ENCODE measurements at regions not wholly inside any gene's neighbourhood (a gene's known extent, or its start where the extent isn't known, plus 50 kb on each side); places are given as distances from the start of the nearest gene placed in this dataset.

DNA sequence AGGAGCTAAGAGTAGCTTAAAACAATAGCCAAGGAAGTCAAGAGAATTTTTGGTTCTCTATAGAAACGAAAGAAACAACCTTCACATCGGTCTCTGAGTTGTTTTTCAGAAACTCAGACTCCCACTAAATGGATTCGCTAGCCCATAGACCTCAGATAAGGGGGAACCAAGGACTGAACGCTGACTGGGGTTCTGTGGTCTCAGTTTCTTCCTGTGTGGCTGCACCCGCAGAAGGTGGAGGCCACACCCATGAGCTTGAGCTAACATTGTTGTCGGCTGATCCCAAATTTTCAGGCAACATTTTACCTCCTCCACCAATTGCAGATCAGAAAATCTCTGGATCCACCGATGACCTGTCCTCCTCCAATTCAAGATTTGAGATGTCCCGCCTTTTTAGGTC, 456.1 kb downstream of the AJAP1 start:
- H3K4me3 ChIP-seq (ENCODE audit: low read depth, low read length), result no peak overlapping the region
- H3K36me3 ChIP-seq (ENCODE audit: control insufficient read depth, insufficient read depth, low read length), result no peaks in the 10 kb centered on the region
- no peak overlapping the region for H3K4me2 ChIP-seq (ENCODE audit: low read length)
- no peak overlapping the region for H3K9ac ChIP-seq
- no peak overlapping the region for H3K27ac ChIP-seq
- no peaks in the 10 kb centered on the region for H3K9me3 ChIP-seq (ENCODE audit: control insufficient read depth, low read length)
- TF ChIP-seq, protein P1, sequence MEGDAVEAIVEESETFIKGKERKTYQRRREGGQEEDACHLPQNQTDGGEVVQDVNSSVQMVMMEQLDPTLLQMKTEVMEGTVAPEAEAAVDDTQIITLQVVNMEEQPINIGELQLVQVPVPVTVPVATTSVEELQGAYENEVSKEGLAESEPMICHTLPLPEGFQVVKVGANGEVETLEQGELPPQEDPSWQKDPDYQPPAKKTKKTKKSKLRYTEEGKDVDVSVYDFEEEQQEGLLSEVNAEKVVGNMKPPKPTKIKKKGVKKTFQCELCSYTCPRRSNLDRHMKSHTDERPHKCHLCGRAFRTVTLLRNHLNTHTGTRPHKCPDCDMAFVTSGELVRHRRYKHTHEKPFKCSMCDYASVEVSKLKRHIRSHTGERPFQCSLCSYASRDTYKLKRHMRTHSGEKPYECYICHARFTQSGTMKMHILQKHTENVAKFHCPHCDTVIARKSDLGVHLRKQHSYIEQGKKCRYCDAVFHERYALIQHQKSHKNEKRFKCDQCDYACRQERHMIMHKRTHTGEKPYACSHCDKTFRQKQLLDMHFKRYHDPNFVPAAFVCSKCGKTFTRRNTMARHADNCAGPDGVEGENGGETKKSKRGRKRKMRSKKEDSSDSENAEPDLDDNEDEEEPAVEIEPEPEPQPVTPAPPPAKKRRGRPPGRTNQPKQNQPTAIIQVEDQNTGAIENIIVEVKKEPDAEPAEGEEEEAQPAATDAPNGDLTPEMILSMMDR (IDR thresholded peaks at IDR 0.05), result no peak
- no peaks in the 10 kb centered on the region for H3K27me3 ChIP-seq (ENCODE audit: control insufficient read depth, insufficient read depth, low read length)
- H3K79me2 ChIP-seq, result no peaks in the 10 kb centered on the region
- H2AFZ ChIP-seq, result no peak overlapping the region
- H3K4me1 ChIP-seq, result no peaks in the 10 kb centered on the region

DNA sequence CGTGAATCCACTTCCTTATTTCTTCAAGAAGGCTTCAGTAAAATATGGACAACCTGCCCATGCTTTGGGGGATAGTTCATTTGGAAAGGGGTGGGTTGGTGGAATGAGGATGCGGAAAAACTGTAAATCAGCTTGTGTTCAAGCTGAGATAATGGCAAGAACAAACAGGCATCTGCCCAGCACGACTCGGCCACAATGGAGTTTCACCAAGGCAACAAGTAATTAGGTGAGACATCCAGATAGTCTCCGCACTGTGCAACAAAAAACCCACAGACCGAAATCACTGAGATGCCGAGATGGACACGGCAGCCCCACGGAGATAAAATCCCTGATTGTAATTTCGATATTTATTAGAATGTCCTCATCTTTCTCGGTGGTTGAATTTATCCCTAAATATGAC, 455.2 kb downstream of the AJAP1 start:
- H3K9me3 ChIP-seq (ENCODE audit: control insufficient read depth, low read length), result no peaks in the 10 kb centered on the region
- no peak overlapping the region for H3K27ac ChIP-seq
- no peak overlapping the region for H3K9ac ChIP-seq
- H3K4me1 ChIP-seq, result no peaks in the 10 kb centered on the region
- H3K79me2 ChIP-seq, result no peaks in the 10 kb centered on the region
- TF ChIP-seq, protein P1 (IDR thresholded peaks at IDR 0.05), result no peak
- no peaks in the 10 kb centered on the region for H3K27me3 ChIP-seq (ENCODE audit: control insufficient read depth, insufficient read depth, low read length)
- H3K36me3 ChIP-seq (ENCODE audit: control insufficient read depth, insufficient read depth, low read length), result no peaks in the 10 kb centered on the region
- H2AFZ ChIP-seq, result no peak overlapping the region
- H3K4me3 ChIP-seq (ENCODE audit: low read depth, low read length), result no peak overlapping the region
- H3K4me2 ChIP-seq (ENCODE audit: low read length), result no peak overlapping the region

DNA sequence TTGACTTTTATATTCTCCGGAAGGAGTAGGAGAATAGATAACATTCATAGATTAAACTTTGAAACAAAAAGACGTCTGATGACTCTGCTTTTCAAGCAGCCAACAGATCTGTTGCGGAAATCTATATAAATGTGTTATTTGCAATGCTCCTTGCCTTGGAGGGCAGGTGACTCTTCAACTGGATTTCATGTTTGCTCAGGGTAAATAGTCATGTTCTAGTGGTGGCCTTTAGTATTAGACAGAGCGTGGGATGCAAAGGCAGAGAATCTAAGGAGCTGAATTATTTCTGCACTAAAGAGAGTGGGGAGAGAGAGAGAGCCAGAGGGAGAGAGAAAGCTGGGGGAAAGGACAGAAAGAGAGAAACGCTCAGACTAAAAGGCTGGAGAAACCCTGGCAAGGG, 454.3 kb downstream of the AJAP1 start:
- no peaks in the 10 kb centered on the region for H3K9me3 ChIP-seq (ENCODE audit: control insufficient read depth, low read length)
- no peak overlapping the region for H3K4me3 ChIP-seq (ENCODE audit: low read depth, low read length)
- TF ChIP-seq, protein P1 (IDR thresholded peaks at IDR 0.05), result no peak
- H3K9ac ChIP-seq, result no peak overlapping the region
- no peaks in the 10 kb centered on the region for H3K27me3 ChIP-seq (ENCODE audit: control insufficient read depth, insufficient read depth, low read length)
- H2AFZ ChIP-seq, result no peak overlapping the region
- H3K79me2 ChIP-seq, result no peaks in the 10 kb centered on the region
- no peak overlapping the region for H3K27ac ChIP-seq
- H3K36me3 ChIP-seq (ENCODE audit: control insufficient read depth, insufficient read depth, low read length), result no peaks in the 10 kb centered on the region
- H3K4me2 ChIP-seq (ENCODE audit: low read length), result no peak overlapping the region
- no peaks in the 10 kb centered on the region for H3K4me1 ChIP-seq

DNA sequence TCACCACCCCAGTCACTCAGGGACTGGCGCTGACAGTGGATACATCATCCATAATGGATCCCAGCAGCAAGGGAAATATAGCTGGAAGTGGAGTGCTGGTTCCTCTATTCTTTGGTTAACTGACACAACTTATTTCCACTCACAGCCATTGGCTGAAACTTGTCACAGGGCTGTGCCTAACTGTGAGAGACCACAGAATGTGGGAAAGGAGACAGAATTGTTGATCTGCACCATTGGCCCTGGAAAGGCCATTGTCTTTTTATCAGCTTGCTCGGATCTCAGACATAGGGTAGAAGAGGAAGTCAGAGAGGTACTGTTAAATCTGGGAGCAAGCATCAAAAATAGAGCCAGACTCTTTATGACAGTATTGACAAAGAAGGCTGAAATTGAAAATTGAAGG, 451.3 kb downstream of the AJAP1 start:
- Histone ChIP-seq H3K27me3 (ENCODE audit: control insufficient read depth, insufficient read depth, low read length) (no peaks in the 10 kb centered on the region), H3K9ac (no peak overlapping the region), H3K36me3 (ENCODE audit: control insufficient read depth, insufficient read depth, low read length) (no peaks in the 10 kb centered on the region), H3K79me2 (no peaks in the 10 kb centered on the region), H3K4me1 (no peaks in the 10 kb centered on the region), H3K27ac (no peak overlapping the region), H3K4me3 (ENCODE audit: low read depth, low read length) (no peak overlapping the region), H3K4me2 (ENCODE audit: low read length) (no peak overlapping the region), H2AFZ (no peak overlapping the region), H3K9me3 (ENCODE audit: control insufficient read depth, low read length) (no peaks in the 10 kb centered on the region)
- TF ChIP-seq, protein P1 (IDR thresholded peaks at IDR 0.05), result no peak

DNA sequence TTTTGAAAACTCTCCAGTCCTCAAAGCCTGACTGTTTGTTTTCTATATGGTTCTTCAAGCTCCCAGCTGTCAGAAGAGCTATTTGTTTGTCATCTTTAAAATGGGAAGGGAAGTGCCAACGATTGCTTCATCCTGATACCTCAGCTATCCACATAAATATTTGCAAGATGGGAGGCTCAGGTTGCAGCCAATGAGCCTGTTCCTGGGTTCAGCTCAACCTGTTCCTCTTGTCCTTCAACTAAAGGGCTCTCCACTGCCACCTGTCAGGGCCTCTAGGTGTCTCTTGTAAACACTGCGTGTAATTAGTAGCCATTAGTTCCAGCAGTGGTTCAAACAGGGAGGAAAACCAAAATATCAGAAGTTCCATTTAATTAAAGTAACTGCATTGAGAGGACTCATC, 445.1 kb downstream of the AJAP1 start:
- H2AFZ ChIP-seq, result no peak overlapping the region
- no peak overlapping the region for H3K4me3 ChIP-seq (ENCODE audit: low read depth, low read length)
- no peaks in the 10 kb centered on the region for H3K36me3 ChIP-seq (ENCODE audit: control insufficient read depth, insufficient read depth, low read length)
- no peak overlapping the region for H3K27ac ChIP-seq
- H3K4me1 ChIP-seq, result no peaks in the 10 kb centered on the region
- H3K9ac ChIP-seq, result no peak overlapping the region
- no peaks in the 10 kb centered on the region for H3K9me3 ChIP-seq (ENCODE audit: control insufficient read depth, low read length)
- H3K27me3 ChIP-seq (ENCODE audit: control insufficient read depth, insufficient read depth, low read length), result no peaks in the 10 kb centered on the region
- TF ChIP-seq, protein P1 (IDR thresholded peaks at IDR 0.05), result peak; percentile 12
- H3K79me2 ChIP-seq, result no peaks in the 10 kb centered on the region
- no peak overlapping the region for H3K4me2 ChIP-seq (ENCODE audit: low read length)
